EH (cell line): ENCODE measurements at regions not wholly inside any gene's neighbourhood (a gene's known extent, or its start where the extent isn't known, plus 50 kb on each side); places are given as distances from the start of the nearest gene placed in this dataset.
"Not testable (repeated sequence)": the region's sequence is repeated elsewhere in the genome, so short reads cannot be mapped to it uniquely, and the experiment has no call there.

Experiments
- DNase-seq: peaks from one replicate; pipeline ENCODE4 v3.0.0-alpha.2; 2015; ENCODE audit warnings: low read depth

DNA sequence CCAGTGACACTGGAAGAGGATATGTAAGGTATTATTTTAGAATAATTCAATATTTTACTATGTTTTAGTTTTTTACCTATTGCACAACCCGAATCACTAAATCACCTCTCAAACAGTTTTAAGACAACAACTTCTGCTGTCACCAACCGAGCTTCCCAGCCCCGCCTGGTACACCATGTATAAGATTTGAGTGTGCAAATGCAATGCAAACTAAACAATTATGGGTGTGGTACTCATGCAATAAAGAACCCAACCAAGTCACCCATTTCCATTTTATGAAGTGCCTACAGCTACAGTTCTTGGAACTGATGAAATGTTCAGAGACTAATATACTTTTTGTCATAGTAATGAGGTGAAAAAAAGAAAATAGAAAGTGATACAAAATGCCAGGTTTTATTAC lies 256.2 kb downstream of the TAFA4 start:
- no peak for DNase-seq

GRCh38 chr3:68667346-68667745 lies 265.0 kb downstream of the TAFA4 start:
- DNase-seq: no peak

GRCh38 chr3:68666429-68667136 lies 265.8 kb downstream of the TAFA4 start:
- peak; percentile 0 for DNase-seq

DNA sequence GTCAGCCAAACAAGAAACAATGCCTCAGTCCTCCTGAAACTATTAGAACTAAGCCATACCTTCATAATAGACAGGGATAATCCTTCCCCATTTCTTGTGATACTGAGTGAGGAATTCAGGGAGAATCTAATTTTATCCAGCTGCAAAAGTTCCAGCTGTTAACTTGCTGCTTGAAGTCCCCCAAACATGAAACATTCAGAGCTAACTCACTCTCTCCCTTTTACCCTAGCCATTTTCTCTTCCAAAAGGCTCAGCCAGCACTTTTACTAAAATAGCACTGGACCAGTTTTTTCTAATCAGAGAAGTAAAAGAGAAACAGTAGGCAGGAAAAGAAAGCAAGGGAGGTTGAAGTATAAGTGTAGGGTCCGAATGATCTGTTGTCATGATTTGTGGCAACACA lies 268.1 kb downstream of the TAFA4 start:
- no peak for DNase-seq

GRCh38 chr3:68662176-68662575 lies 270.2 kb downstream of the TAFA4 start:
- no peak for DNase-seq

DNA sequence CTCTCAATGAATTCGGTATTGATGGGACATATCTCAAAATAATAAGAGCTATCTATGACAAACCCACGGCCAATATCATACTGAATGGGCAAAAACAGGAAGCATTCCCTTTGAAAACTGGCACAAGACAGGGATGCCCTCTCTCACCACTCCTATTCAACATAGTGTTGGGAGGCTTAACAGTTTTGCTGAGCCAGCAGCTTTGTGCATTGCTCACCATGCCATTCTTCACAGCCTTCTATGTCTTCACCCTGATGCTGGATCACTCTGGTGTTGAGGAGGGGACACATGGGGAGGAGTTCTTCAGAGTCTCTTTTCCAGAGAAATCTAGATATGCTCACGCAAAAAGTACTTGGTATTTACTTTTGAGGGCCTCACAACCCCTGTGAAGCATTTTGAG lies 281.7 kb downstream of the TAFA4 start:
- DNase-seq: not testable (repeated sequence)

- DNase-seq: no peak
Observed at GRCh38 chr3:68648494-68648893, 283.9 kb downstream of the TAFA4 start.

- no peak for DNase-seq
Observed at GRCh38 chr3:68631850-68632545, 300.3 kb downstream of the TAFA4 start.

DNA sequence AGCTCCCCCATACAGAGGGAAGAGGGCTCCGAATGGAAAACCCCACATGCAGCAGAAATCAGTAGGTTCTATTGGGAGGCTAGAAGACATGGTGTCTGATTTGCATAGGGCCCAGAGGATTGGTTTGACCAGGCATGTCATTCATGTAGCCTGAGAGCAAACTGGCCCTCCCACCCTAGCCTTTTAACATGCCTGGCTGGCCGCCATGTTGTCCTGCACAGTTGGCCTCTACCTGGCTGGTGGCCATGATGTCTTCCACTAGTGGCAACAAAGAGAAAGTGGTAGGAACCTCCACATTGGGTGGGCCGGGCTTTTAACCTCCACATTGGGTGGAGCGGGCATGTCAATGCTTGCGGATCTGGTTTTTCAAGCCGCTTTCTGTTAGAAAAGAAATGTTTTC lies 312.1 kb downstream of the TAFA4 start:
- no peak for DNase-seq

DNA sequence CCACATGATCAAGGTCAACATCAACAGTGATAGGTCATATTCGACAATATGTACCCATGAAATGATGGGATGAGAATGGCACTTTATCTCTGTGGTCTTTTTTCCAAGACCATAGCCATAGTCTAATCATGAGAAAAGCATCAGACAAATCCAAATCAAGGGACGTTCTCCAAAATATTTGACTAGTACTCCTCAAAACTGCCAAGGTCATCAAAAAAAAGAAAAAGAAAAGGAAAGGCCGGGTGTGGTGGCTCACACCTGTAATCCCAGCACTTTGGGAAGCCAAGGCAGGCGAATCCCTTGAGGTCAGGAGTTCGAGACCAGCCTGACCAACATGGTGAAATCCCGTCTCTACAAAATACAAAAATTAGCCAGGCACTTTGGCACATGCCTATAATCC lies 318.3 kb downstream of the TAFA4 start:
- no peak for DNase-seq

DNA sequence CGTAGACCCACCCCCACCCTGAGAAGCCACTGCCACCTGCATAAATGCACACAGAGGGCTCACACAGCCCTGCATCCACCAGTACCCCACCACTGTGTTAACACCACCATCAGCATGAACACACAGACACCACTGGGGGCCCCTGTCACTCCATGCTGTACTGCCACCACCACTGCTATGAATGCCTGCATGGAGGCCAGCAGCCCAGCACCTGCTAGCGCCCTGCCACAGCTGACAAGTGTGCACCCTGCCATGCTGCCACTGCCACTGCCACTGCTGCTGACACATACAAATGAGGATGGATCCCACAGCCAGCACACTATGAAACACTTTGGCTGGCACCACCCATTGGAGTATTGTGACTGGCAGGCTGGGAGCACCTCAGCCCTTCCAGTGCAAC lies 361.0 kb downstream of the TAFA4 start:
- DNase-seq: no peak

DNA sequence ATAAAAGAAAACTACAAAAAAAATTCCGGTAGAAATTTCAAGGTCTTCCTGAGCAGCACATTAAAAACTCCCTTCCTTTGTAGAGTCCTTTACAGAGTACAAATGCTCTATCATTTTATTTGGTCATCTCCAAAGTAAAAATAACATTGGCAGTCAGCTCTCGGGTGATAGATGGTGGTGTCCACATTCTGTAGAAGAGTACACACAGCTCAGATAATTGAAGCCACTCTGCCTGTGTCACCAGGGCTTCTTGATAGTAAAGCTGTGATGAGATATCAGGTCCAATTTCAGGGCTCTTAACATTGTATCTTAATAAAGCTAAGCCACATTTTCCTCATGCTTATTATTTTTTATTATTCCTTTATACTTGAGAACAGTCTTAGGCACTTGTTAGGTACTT lies 371.6 kb downstream of the TAFA4 start:
- no peak for DNase-seq

DNA sequence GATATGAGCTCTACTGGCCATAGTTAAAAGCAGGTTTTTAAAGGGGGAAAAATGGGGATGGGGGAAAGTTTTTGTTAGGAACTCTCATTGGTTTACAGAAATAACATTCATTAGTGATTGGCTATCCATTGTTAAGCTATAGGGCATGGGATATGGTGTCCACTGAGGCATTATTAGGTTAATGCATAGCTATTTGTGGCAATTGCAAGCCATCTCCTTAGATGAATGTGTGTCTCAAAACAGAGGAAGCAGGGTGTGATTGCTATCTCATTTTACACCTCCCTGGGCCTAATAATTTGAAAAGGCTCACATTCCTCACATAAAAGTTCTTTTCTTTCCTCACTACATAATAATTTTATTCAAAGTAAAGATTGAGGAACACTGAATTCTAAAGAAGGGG lies 396.6 kb downstream of the TAFA4 start:
- DNase-seq: no peak

- DNase-seq: no peak
Observed at GRCh38 chr3:68523330-68523729, 409.0 kb downstream of the TAFA4 start.

DNA sequence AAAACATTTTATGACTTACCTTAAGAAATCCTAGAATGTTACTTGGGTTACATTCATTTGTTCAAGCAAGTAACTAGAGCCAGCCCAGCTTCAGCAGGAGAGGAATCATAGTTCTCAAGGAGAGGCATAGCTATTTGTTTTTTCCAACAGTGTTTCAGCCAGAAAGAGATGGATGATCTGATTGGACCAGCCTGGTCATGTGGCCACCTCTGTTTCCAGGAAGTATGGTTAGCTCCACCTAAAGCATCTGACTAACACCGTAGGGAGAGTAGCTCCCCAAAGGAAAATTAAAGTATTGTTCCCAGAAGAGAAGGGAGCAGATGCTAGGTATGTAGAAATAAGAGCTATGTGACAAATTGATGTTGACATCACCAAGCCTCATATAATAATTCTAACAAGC lies 417.1 kb downstream of the TAFA4 start:
- DNase-seq: no peak

DNA sequence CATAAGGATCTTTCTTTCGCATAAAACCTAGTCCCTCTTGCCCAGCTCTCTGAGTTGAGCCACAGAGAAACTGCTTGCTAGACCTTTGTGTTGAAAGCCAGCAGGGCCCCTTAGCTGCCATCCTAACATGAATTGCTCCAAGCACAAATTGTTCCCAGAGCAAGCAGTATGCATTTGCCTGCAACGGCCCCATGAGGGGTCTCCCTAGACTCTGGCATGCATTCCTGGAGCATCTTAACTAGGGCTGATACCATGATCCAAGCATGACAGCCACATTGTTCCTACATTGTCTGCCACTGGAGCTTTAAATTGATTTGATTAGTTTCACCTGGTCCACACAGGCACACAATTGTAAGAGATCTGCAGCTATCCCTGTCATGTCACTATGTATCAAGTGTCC lies 428.1 kb downstream of the TAFA4 start:
- no peak for DNase-seq

DNA sequence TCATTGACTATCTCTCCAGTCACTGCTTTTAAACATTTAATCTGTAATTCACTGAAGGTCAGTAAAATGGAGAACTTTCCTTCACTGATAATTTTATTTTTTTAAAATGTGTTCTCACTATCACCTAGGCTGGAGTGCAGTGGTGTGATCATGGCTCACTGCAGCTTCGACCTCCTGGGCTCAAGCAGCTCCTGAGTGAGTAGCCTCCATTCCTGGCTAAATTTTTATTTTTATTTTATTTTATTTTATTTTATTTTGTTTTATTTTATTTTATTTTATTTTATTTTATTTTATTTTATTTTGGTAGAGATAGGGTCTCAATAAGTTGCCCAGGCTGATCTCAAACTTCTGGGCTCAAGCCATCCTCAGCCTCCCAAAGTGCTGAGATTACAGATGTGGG lies 446.5 kb downstream of the TAFA4 start:
- not testable (repeated sequence) for DNase-seq

- no peak for DNase-seq
Observed at GRCh38 chr3:68485051-68485450, 447.3 kb downstream of the TAFA4 start.

DNA sequence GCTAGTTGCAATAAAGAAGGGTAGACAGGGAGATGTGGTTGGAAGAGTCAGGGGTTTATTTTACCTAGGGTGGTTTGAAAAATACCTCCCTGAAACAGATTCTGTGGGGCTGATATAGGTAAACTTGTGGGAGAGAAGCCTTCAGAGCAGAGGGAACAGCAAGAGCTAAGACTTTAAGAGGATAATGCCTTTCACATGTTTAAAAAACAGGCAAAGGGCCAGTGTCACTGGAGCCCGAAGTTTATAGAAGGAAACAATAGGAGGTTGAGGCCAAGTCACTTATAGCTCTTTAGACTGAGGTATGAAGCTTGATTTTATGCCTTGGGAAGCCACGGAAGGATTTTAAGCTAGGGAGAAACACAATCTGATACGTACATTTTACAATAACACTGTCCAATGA lies 448.7 kb downstream of the TAFA4 start:
- no peak for DNase-seq

GRCh38 chr3:68483041-68483440 lies 449.3 kb downstream of the TAFA4 start:
- no peak for DNase-seq

GRCh38 chr3:68482565-68482964 lies 449.8 kb downstream of the TAFA4 start:
- DNase-seq: no peak

GRCh38 chr3:68479779-68480178 lies 452.6 kb downstream of the TAFA4 start:
- no peak for DNase-seq

- DNase-seq: no peak
Observed at GRCh38 chr3:68468695-68469375, 463.5 kb downstream of the TAFA4 start.
